NT2/D1 (cell line): ENCODE measurements at regions not wholly inside any gene's neighbourhood (a gene's known extent, or its start where the extent isn't known, plus 50 kb on each side); places are given as distances from the start of the nearest gene placed in this dataset.

ENCODE experiments used
- SUZ12 ChIP-seq: IDR thresholded peaks from 2 replicates; pipeline ENCODE4 v1.6.1; 2011; ENCODE audit not compliant: insufficient read length, insufficient read depth; ENCODE audit errors: extremely low read depth
- YY1 ChIP-seq: IDR thresholded peaks from 2 replicates; pipeline ENCODE4 v1.6.1; 2011; ENCODE audit not compliant: insufficient read length, insufficient read depth

DNA sequence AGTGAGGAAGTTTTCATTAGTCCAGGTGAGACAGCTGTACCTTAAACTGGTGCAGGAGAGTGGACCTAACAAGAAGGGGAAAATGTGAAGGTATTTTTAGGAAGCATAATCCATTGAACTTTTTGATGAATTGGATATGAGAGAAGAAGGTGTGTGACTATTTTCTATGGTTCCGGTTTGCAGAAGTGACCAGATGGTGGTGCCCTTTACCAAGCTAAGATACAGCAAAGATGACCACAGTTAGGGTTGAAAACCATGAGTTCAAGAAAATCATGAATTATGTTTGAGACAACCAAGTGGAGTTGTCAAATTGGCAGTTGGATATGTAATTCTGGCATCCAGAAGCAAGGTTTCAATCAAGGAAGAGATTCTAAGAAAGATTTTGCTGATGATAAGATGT, 61.9 kb upstream of the NRSN1 start:
- TF ChIP-seq YY1 = no peak
- TF ChIP-seq SUZ12 = no peak
